Thoracic aorta (tissue), 2 donors: ENCODE measurements at regions not wholly inside any gene's neighbourhood (a gene's known extent, or its start where the extent isn't known, plus 50 kb on each side); places are given as distances from the start of the nearest gene placed in this dataset.

Experiments
- ATAC-seq: fragments of 150-250 bp; one replicate; pipeline ENCODE4 v1.8.0; 2017; ENCODE audit warnings: low read depth; ENCODE audit not compliant: insufficient number of reproducible peaks, low FRiP score
- DNase-seq: peaks from one replicate; pipeline ENCODE4 v3.0.0-alpha.2; 2020; ENCODE audit warnings: low spot score
- H3K27ac ChIP-seq, 2 donors: fragments of 200-600 bp; sonication (generic); 1 replicate in 1 of 2; 2 replicates in 1 of 2; pipeline ENCODE4 v1.5.1; 2016; ENCODE audit warnings: mild to moderate bottlenecking in 2 of 2, moderate library complexity in 2 of 2
- H3K27me3 ChIP-seq: fragments of 200-600 bp; sonication (generic); replicated peaks from 2 replicates; pipeline ENCODE4 v1.6.0; 2016; ENCODE audit warnings: mild to moderate bottlenecking; ENCODE audit not compliant: insufficient read depth
- H3K36me3 ChIP-seq: fragments of 200-600 bp; sonication (generic); one replicate; pipeline ENCODE4 v1.5.1; 2016
- H3K4me1 ChIP-seq, 2 donors: fragments of 200-600 bp; sonication (generic); 1 replicate in 1 of 2; 2 replicates in 1 of 2; pipeline versions ENCODE4 v1.5.1 to v1.6.0; 2016; ENCODE audit warnings: low read depth in 2 of 2, mild to moderate bottlenecking in 1 of 2; ENCODE audit not compliant: control insufficient read depth in 1 of 2
- H3K4me3 ChIP-seq: fragments of 200-600 bp; sonication (generic); 2 replicates; pipeline ENCODE4 v1.5.1; 2016; ENCODE audit warnings: mild to moderate bottlenecking
- H3K9me3 ChIP-seq: fragments of 200-600 bp; sonication (generic); 2 replicates; pipeline ENCODE4 v1.5.1; 2016
- CTCF ChIP-seq: fragments of 200-600 bp; sonication (generic); IDR thresholded peaks from one replicate; pipeline ENCODE4 v1.5.1; 2019; ENCODE audit warnings: antibody characterized with exemption

- TF ChIP-seq CTCF = no peak
- H3K4me1 ChIP-seq = no peaks in the 10 kb centered on the region
- H3K9me3 ChIP-seq = no peaks in the 10 kb centered on the region
- DNase-seq (no peak), ATAC-seq (no peak)
- no peaks in the 10 kb centered on the region for H3K36me3 ChIP-seq
- no peak overlapping the region for H3K27ac ChIP-seq
- no peak overlapping the region for H3K4me3 ChIP-seq
- H3K27me3 ChIP-seq = no peaks in the 10 kb centered on the region
Observed at GRCh38 chr3:31389939-31390338, 142.8 kb upstream of the STT3B start.

- no peak overlapping the region for H3K27ac ChIP-seq
- ATAC-seq (no peak), DNase-seq (no peak)
- H3K9me3 ChIP-seq = no peaks in the 10 kb centered on the region
- no peaks in the 10 kb centered on the region for H3K36me3 ChIP-seq
- no peak overlapping the region for H3K4me3 ChIP-seq
- no peaks in the 10 kb centered on the region for H3K4me1 ChIP-seq
- no peak for TF ChIP-seq CTCF
- no peaks in the 10 kb centered on the region for H3K27me3 ChIP-seq
Observed at GRCh38 chr3:31390466-31390865, 142.3 kb upstream of the STT3B start.

GRCh38 chr3:31391150-31391549, 141.6 kb upstream of the STT3B start:
- no peaks in the 10 kb centered on the region for H3K36me3 ChIP-seq
- no peaks in the 10 kb centered on the region for H3K27me3 ChIP-seq
- H3K9me3 ChIP-seq = no peaks in the 10 kb centered on the region
- H3K4me3 ChIP-seq = no peak overlapping the region
- DNase-seq (no peak), ATAC-seq (no peak)
- no peaks in the 10 kb centered on the region for H3K4me1 ChIP-seq
- no peak overlapping the region for H3K27ac ChIP-seq
- no peak for TF ChIP-seq CTCF

GRCh38 chr3:31392568-31392967, 140.2 kb upstream of the STT3B start:
- H3K36me3 ChIP-seq = no peaks in the 10 kb centered on the region
- no peak for DNase-seq
- H3K4me1 ChIP-seq = no peaks in the 10 kb centered on the region
- no peaks in the 10 kb centered on the region for H3K9me3 ChIP-seq
- no peak for TF ChIP-seq CTCF
- no peak overlapping the region for H3K27ac ChIP-seq
- no peaks in the 10 kb centered on the region for H3K27me3 ChIP-seq
- no peak overlapping the region for H3K4me3 ChIP-seq
- no peak for ATAC-seq

- no peak overlapping the region for H3K4me3 ChIP-seq
- no peak for DNase-seq
- H3K4me1 ChIP-seq = no peaks in the 10 kb centered on the region
- H3K36me3 ChIP-seq = no peaks in the 10 kb centered on the region
- H3K27me3 ChIP-seq = no peaks in the 10 kb centered on the region
- no peaks in the 10 kb centered on the region for H3K9me3 ChIP-seq
- H3K27ac ChIP-seq = no peak overlapping the region
- no peak for TF ChIP-seq CTCF
- no peak for ATAC-seq
Observed at GRCh38 chr3:31399271-31399670, 133.5 kb upstream of the STT3B start.
